ENCODE measurements at regions not wholly inside any gene's neighbourhood (a gene's known extent, or its start where the extent isn't known, plus 50 kb on each side); places are given as distances from the start of the nearest gene placed in this dataset.

DNA sequence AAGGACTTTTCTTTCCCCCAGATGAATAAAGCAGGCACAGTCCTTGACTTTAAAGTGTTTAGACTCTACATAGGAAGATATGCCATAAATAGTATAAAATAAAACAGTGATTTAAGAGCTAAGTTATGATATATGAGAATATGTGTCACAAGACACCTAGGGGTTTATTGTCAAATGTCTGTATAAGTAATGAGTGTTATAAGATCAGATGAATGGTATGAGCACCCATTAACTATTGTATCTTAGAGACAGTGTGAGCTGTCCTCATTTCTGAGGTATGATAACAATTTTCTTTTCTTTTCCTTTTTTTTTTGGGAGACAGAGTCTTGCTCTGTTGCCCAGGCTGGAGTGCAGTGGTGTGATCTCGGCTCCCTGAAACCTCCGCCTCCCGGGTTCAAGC, 365.3 kb downstream of the RND3 start:
- TF ChIP-seq POLR2AphosphoS5 (IDR thresholded peaks at IDR 0.05; ENCODE audit: low read depth, low read length), result no peak
- TF ChIP-seq, protein P1, sequence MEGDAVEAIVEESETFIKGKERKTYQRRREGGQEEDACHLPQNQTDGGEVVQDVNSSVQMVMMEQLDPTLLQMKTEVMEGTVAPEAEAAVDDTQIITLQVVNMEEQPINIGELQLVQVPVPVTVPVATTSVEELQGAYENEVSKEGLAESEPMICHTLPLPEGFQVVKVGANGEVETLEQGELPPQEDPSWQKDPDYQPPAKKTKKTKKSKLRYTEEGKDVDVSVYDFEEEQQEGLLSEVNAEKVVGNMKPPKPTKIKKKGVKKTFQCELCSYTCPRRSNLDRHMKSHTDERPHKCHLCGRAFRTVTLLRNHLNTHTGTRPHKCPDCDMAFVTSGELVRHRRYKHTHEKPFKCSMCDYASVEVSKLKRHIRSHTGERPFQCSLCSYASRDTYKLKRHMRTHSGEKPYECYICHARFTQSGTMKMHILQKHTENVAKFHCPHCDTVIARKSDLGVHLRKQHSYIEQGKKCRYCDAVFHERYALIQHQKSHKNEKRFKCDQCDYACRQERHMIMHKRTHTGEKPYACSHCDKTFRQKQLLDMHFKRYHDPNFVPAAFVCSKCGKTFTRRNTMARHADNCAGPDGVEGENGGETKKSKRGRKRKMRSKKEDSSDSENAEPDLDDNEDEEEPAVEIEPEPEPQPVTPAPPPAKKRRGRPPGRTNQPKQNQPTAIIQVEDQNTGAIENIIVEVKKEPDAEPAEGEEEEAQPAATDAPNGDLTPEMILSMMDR (IDR thresholded peaks at IDR 0.05 in 2 of 3, conservative IDR thresholded peaks at IDR 0.05 in 1 of 3; ENCODE audit: borderline replicate concordance in 1 of 3, insufficient read depth in 1 of 3, low read depth in 2 of 3, low read length in 2 of 3), result no peak
- no peak for TF ChIP-seq SP1 (IDR thresholded peaks at IDR 0.05; ENCODE audit: low read depth)
- TF ChIP-seq, protein P2, sequence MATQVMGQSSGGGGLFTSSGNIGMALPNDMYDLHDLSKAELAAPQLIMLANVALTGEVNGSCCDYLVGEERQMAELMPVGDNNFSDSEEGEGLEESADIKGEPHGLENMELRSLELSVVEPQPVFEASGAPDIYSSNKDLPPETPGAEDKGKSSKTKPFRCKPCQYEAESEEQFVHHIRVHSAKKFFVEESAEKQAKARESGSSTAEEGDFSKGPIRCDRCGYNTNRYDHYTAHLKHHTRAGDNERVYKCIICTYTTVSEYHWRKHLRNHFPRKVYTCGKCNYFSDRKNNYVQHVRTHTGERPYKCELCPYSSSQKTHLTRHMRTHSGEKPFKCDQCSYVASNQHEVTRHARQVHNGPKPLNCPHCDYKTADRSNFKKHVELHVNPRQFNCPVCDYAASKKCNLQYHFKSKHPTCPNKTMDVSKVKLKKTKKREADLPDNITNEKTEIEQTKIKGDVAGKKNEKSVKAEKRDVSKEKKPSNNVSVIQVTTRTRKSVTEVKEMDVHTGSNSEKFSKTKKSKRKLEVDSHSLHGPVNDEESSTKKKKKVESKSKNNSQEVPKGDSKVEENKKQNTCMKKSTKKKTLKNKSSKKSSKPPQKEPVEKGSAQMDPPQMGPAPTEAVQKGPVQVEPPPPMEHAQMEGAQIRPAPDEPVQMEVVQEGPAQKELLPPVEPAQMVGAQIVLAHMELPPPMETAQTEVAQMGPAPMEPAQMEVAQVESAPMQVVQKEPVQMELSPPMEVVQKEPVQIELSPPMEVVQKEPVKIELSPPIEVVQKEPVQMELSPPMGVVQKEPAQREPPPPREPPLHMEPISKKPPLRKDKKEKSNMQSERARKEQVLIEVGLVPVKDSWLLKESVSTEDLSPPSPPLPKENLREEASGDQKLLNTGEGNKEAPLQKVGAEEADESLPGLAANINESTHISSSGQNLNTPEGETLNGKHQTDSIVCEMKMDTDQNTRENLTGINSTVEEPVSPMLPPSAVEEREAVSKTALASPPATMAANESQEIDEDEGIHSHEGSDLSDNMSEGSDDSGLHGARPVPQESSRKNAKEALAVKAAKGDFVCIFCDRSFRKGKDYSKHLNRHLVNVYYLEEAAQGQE (IDR thresholded peaks at IDR 0.05; ENCODE audit: low read depth), result no peak
- no peak for TF ChIP-seq YY1 (IDR thresholded peaks at IDR 0.05; ENCODE audit: extremely low read depth, insufficient replicate concordance, low read depth, low read length)
- TF ChIP-seq EZH2 (IDR thresholded peaks at IDR 0.05), result no peak
- TF ChIP-seq POLR2A (IDR thresholded peaks at IDR 0.05; ENCODE audit: borderline replicate concordance, extremely low read depth, insufficient read depth, insufficient read length), result no peak
- TF ChIP-seq, protein P3, sequence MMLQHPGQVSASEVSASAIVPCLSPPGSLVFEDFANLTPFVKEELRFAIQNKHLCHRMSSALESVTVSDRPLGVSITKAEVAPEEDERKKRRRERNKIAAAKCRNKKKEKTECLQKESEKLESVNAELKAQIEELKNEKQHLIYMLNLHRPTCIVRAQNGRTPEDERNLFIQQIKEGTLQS (IDR thresholded peaks at IDR 0.05), result no peak
- TF ChIP-seq RAD21 (IDR thresholded peaks at IDR 0.05; ENCODE audit: low read depth), result no peak
- no peak for TF ChIP-seq EZH2phosphoT487 (IDR thresholded peaks at IDR 0.05; ENCODE audit: borderline replicate concordance)
- TF ChIP-seq, protein P4, sequence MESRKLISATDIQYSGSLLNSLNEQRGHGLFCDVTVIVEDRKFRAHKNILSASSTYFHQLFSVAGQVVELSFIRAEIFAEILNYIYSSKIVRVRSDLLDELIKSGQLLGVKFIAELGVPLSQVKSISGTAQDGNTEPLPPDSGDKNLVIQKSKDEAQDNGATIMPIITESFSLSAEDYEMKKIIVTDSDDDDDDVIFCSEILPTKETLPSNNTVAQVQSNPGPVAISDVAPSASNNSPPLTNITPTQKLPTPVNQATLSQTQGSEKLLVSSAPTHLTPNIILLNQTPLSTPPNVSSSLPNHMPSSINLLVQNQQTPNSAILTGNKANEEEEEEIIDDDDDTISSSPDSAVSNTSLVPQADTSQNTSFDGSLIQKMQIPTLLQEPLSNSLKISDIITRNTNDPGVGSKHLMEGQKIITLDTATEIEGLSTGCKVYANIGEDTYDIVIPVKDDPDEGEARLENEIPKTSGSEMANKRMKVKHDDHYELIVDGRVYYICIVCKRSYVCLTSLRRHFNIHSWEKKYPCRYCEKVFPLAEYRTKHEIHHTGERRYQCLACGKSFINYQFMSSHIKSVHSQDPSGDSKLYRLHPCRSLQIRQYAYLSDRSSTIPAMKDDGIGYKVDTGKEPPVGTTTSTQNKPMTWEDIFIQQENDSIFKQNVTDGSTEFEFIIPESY (IDR thresholded peaks at IDR 0.05; ENCODE audit: extremely low read depth, insufficient replicate concordance, low read length), result no peak
- TF ChIP-seq FOSL1 (IDR thresholded peaks at IDR 0.05; ENCODE audit: low read depth), result no peak
- TF ChIP-seq ZFX (IDR thresholded peaks at IDR 0.05), result no peak
- TF ChIP-seq JUND (IDR thresholded peaks at IDR 0.05), result no peak
